GM12878 (cell line): ENCODE measurements at regions not wholly inside any gene's neighbourhood (a gene's known extent, or its start where the extent isn't known, plus 50 kb on each side); places are given as distances from the start of the nearest gene placed in this dataset.
"Not testable (repeated sequence)": the region's sequence is repeated elsewhere in the genome, so short reads cannot be mapped to it uniquely, and the experiment has no call there.

Experiments used
- ATAC-seq: fragments of 200-7000 bp; cut with Tn5 transposase; 3 replicates; pipeline ENCODE4 v1.9.1; 2020; ENCODE audit warnings: mild to moderate bottlenecking, moderate library complexity
- BruUV-seq: library from RNA; stranded (reverse); fragments of 400-500 nt; replicated peaks from 2 replicates; lab custom pipeline; 2021; lab: Mats Ljungman, UMichigan
- CTCF ChIA-PET: fragments of 300-600 bp; sonication (Branson Sonifier 250); formaldehyde crosslinking; extraction: SDS; loops from one replicate; lab custom pipeline; 2021; ENCODE audit warnings: inconsistent platforms; lab: Yijun Ruan, JAX
- POLR2A ChIA-PET: fragments of 350-600 bp; formaldehyde crosslinking; extraction: SDS; loops from one replicate; lab custom pipeline; 2021; ENCODE audit warnings: inconsistent platforms; lab: Charles Lee
- RAD21 ChIA-PET: fragments of 300-600 bp; sonication (Branson Sonifier 250); formaldehyde crosslinking; loops from one replicate; lab custom pipeline; 2023; ENCODE audit warnings: antibody characterized with exemption; ENCODE audit not compliant: unreplicated experiment; lab: Charles Lee
- SMC1A ChIA-PET: fragments of 300-600 bp; sonication (Branson Sonifier 250); formaldehyde crosslinking; loops from one replicate; lab custom pipeline; 2023; ENCODE audit not compliant: unreplicated experiment, uncharacterized antibody; lab: Charles Lee
- DNase-seq: peaks from one replicate; pipeline ENCODE4 v3.0.0-alpha.2; 2011; ENCODE audit warnings: low read depth, low spot score
- FAIRE-seq: peaks from 3 replicates; lab custom pipeline; 2011; peaks lifted over from hg19 to GRCh38; lab: Jason Lieb, UNC
- H2AFZ ChIP-seq: 2 replicates; pipeline ENCODE4 v1.6.0; 2011; ENCODE audit warnings: low read depth, low read length, control low read depth; ENCODE audit not compliant: control insufficient read depth
- H3K27ac ChIP-seq: 2 replicates; pipeline ENCODE4 v1.5.1; 2011; ENCODE audit warnings: control low read depth; ENCODE audit not compliant: control insufficient read depth, insufficient read depth
- H3K27me3 ChIP-seq, 2 experiments: replicated peaks in 1 of 2; 2 replicates each; pipeline versions ENCODE4 v1.6.0 to v1.6.1; 2011; ENCODE audit warnings: low read length in 1 of 2; ENCODE audit not compliant: control insufficient read depth in 2 of 2, insufficient read depth in 2 of 2
- H3K36me3 ChIP-seq, 2 experiments: 2 replicates each; pipeline ENCODE4 v1.5.1; 2011; ENCODE audit warnings: low read length in 1 of 2; ENCODE audit not compliant: control insufficient read depth in 2 of 2, insufficient read depth in 2 of 2
- H3K4me1 ChIP-seq: 2 replicates; pipeline ENCODE4 v1.6.1; 2011; ENCODE audit warnings: mild to moderate bottlenecking, low read length, moderate library complexity, mixed read lengths; ENCODE audit not compliant: control insufficient read depth, insufficient read depth
- H3K4me2 ChIP-seq: 2 replicates; pipeline ENCODE4 v1.6.0; 2011; ENCODE audit warnings: control low read depth; ENCODE audit not compliant: control insufficient read depth, insufficient read depth
- H3K4me3 ChIP-seq: fragments of 200-600 bp; sonication (generic); 2 replicates; pipeline ENCODE4 v1.5.1; 2016
- H3K79me2 ChIP-seq: 2 replicates; pipeline ENCODE4 v1.6.0; 2011; ENCODE audit warnings: low read length; ENCODE audit not compliant: control insufficient read depth, insufficient read depth
- H3K9ac ChIP-seq: 2 replicates; pipeline ENCODE4 v1.8.0; 2011; ENCODE audit warnings: low read length, control low read depth, mixed read lengths; ENCODE audit not compliant: control insufficient read depth, insufficient read depth
- H3K9me3 ChIP-seq: replicated peaks from 3 replicates; pipeline ENCODE4 v1.5.1; 2011; ENCODE audit warnings: mild to moderate bottlenecking, low read length; ENCODE audit not compliant: control insufficient read depth, insufficient read depth
- H4K20me1 ChIP-seq: 2 replicates; pipeline ENCODE4 v1.6.0; 2011; ENCODE audit not compliant: control insufficient read depth, insufficient read depth
- WGBS: methylation state at CpG from one replicate; pipeline ENCODE4 v1.1.6; 2016; ENCODE audit warnings: low lambda C conversion rate; ENCODE audit not compliant: insufficient replicate concordance, insufficient coverage; ENCODE audit errors: missing lambda C conversion rate; 5-methylcytosine and 5-hydroxymethylcytosine counted together
- in situ Hi-C: fragments of 300-500 bp; cut with MboI; formaldehyde crosslinking; loops from 9 replicates; pipeline ENCODE4 v1.14.3; 2018; ENCODE audit warnings: mixed read lengths
- intact Hi-C: fragments of 100-400 bp; cut with micrococcal nuclease; formaldehyde crosslinking; loops from one replicate; pipeline ENCODE4 v1.14.2; 2022; ENCODE audit not compliant: unreplicated experiment

GRCh38 chr15:30213733-30214132 is 78.9 kb downstream of the GOLGA8T start:
- H3K27me3 ChIP-seq, RAD21 ChIA-PET, CTCF ChIA-PET, H3K9ac ChIP-seq, in situ Hi-C loops, FAIRE-seq, H3K27ac ChIP-seq, DNase-seq, H3K4me2 ChIP-seq, H3K79me2 ChIP-seq, ATAC-seq, POLR2A ChIA-PET, H3K36me3 ChIP-seq, H3K9me3 ChIP-seq, SMC1A ChIA-PET, H3K4me3 ChIP-seq, H4K20me1 ChIP-seq, H3K4me1 ChIP-seq, intact Hi-C loops, H2AFZ ChIP-seq, BruUV-seq: not testable (repeated sequence)
- no CpG with 5 or more reads among the region's 5 CpGs for WGBS

GRCh38 chr15:30221803-30222202 is 87.0 kb downstream of the GOLGA8T start:
- FAIRE-seq, in situ Hi-C loops, H3K4me2 ChIP-seq, H3K27ac ChIP-seq, H3K4me1 ChIP-seq, BruUV-seq, H2AFZ ChIP-seq, POLR2A ChIA-PET, H3K36me3 ChIP-seq, ATAC-seq, intact Hi-C loops, DNase-seq, H3K9ac ChIP-seq, CTCF ChIA-PET, H3K27me3 ChIP-seq, H3K79me2 ChIP-seq, H3K4me3 ChIP-seq, RAD21 ChIA-PET, H4K20me1 ChIP-seq, SMC1A ChIA-PET, H3K9me3 ChIP-seq: not testable (repeated sequence)
- WGBS: no CpG with 5 or more reads among the region's 4 CpGs

GRCh38 chr15:30222798-30223591 is 88.1 kb downstream of the GOLGA8T start:
- H3K9ac ChIP-seq, intact Hi-C loops, H4K20me1 ChIP-seq, H3K4me1 ChIP-seq, H2AFZ ChIP-seq, H3K9me3 ChIP-seq, RAD21 ChIA-PET, H3K4me3 ChIP-seq, BruUV-seq, CTCF ChIA-PET, H3K27ac ChIP-seq, H3K27me3 ChIP-seq, DNase-seq, ATAC-seq, H3K4me2 ChIP-seq, SMC1A ChIA-PET, POLR2A ChIA-PET, in situ Hi-C loops, H3K79me2 ChIP-seq, FAIRE-seq, H3K36me3 ChIP-seq: not testable (repeated sequence)
- 13% methylated on average over 3 of the region's 91 CpGs for WGBS

- H3K4me2 ChIP-seq, CTCF ChIA-PET, H3K9me3 ChIP-seq, BruUV-seq, H3K36me3 ChIP-seq, ATAC-seq, POLR2A ChIA-PET, intact Hi-C loops, RAD21 ChIA-PET, H3K4me3 ChIP-seq, SMC1A ChIA-PET, H3K79me2 ChIP-seq, H3K27me3 ChIP-seq, DNase-seq, in situ Hi-C loops, FAIRE-seq, H2AFZ ChIP-seq, H3K9ac ChIP-seq, H3K4me1 ChIP-seq, H4K20me1 ChIP-seq, H3K27ac ChIP-seq: not testable (repeated sequence)
- 67% methylated on average over 14 of the region's 77 CpGs for WGBS
Observed at GRCh38 chr15:30225233-30225891, 90.5 kb downstream of the GOLGA8T start.
